GM21360 (cell line): ENCODE measurements at regions not wholly inside any gene's neighbourhood (a gene's known extent, or its start where the extent isn't known, plus 50 kb on each side); places are given as distances from the start of the nearest gene placed in this dataset.

Experiments
- ATAC-seq: cut with Tn5 transposase; IDR thresholded peaks from one replicate; pipeline ENCODE4 v1.9.1; 2021; ENCODE audit warnings: mild to moderate bottlenecking, moderate library complexity; ENCODE audit not compliant: unreplicated experiment

DNA sequence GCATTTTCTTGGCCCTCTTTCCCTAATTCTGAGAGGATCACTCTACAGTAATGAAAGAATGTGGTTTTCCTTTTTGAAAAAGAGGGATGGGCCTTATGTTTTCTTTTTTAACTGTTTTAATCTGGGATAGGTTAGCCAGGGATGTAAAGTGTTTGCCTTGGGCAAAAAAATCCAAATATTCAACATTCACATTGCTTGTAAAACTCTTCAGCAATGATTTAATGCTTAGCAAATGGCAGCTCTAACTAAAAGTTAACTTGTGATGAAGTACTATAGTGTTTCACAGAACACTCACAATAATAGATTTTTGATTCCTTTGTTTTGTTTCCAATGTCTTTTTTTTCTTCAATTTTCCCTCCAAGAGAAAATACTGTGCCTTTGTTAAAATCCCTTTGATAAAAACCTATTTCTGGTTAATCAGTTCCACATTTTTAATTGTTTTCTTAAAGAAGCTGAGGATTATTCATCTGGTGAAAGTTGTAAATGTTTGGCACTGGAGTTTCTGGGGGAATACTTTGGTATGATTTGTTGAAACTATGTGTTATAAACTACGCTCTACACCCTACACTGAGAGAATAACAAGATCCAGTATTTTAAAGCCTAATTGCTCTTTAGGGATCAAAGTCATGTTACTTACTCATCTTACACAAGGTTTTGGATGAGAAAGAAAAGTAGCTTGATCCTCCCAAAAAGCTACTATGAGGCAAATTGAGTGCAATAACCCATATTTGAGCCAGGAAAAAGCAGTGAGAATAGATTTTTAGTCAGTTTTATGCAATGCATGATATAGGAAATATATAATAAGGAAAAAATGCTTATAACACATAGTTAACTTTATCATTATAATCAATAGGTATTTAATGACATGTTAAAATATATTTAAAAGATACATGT is 335.8 kb downstream of the EPHA7 start:
- ATAC-seq = no peak

DNA sequence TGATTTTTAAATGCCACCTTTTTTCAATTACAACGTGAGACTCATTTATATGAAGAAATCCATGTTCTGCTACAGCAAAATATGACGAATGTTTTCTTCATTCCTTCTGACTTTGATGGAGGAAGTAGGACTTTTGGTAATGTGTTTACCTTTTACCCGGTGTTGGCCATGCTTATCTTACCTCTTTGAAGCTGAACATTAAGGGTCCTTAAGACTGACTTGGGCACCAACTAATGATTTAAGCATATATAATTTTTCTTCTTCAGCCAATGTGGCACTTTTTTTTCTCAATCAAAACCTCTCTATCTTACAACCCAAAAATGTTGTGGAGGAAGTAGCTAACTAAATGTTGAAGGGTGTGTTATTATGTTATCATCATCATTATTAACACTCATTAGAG is 337.5 kb downstream of the EPHA7 start:
- ATAC-seq = no peak

DNA sequence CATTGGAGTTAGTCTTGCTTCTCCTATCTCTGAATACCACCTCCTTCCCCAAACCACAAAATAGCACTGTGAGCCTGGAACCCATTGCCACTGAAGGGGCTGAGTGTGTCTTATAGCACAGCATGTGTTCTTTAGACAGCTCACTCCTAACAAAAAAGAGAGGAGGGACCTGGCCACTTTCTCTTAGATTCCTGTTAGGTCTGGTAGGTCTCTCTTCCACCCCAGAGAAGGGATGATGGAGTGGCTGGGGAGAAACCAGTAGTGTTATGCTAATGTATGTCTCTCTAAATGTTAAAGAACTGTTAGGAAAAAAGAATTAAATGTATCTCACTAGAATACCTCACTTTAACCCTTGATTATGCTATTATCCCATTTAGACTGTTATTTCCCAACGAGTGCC is 340.3 kb downstream of the EPHA7 start:
- ATAC-seq = no peak

DNA sequence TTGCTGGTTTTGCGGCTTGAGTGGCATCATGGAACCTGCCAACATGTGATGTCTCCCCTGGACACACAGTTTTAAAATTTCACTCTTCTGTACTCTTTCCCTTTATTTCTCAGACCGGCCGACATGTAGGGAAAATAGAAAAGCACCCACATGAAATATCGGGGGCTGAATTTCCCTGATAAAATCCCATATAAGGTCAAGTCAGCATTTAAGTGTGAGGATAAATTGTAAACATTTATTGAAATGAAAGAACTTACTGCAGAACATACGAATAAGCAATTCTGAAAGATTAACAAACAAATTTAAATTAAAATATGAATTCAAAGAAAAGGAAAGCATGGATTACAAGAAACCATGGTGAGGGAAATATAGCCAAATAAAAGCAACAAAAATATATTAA is 345.5 kb downstream of the EPHA7 start:
- no peak for ATAC-seq

GRCh38 chr6:93069856-93070255 is 349.5 kb downstream of the EPHA7 start:
- ATAC-seq = no peak

- ATAC-seq = no peak
These were observed 359.4 kb downstream of the EPHA7 start for GRCh38 chr6:93059911-93060310.

GRCh38 chr6:93057584-93057983 is 361.8 kb downstream of the EPHA7 start:
- ATAC-seq = no peak

DNA sequence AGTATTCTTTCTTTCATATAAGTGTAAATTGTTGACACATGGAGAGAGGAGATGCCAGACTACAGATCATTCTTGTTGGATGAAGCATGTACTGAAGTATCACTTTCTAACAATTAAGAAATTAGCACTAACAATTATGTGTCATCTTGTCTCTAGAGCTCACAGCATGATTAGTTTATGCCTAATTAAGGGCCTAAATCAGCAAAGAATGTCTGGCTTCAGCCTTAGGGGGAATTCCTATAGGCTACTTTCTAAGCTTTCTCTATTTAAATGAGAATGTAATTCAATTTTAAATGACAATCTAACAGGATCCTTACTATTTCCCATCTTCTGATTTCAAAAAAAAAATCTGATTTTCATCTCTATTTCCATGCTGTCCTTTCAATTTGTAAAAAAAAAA is 371.0 kb downstream of the EPHA7 start:
- ATAC-seq = no peak

DNA sequence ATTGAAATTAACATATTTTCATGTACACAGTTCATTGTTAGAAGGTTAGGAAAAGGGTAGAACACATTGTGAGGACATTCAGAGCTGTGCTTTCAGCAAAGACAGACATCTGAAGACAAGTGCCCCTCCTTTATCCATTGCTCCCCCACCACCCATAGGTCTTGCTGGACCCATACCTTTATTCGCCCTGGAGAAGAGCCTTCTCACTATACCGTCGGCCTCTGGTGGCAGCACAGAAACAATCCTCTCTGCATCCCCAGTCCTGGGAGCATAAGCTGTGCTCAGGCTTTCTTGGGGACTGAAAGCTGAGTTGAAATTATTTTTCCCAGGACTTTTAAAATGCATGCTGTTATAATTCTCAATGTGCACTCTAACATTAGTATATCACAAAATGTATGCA is 372.3 kb downstream of the EPHA7 start:
- ATAC-seq = no peak

GRCh38 chr6:93045156-93045555 is 374.2 kb downstream of the EPHA7 start:
- ATAC-seq = no peak

GRCh38 chr6:93040375-93040774 is 379.0 kb downstream of the EPHA7 start:
- ATAC-seq = no peak

- ATAC-seq = no peak
These were observed 382.5 kb downstream of the EPHA7 start for GRCh38 chr6:93036835-93037234.

DNA sequence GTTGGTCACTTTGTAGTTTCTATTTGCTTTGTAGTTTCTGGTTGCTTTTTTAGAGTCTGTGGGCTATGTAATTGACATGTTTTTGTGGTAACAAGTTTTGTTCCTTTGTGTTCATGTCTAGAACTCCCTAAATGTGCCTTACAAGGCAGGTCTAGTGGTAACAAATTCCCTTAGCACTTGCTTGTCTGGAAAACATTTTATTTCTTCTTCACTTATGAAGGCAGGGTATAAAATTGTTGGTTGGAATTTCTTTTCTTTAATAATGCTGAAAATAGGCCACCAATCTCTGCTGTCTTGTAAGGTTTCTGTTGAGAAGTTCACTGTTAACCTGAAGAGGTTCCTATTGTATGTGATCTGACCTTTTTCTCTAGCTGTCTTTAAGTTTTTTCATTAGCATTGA is 383.6 kb downstream of the EPHA7 start:
- ATAC-seq = no peak

DNA sequence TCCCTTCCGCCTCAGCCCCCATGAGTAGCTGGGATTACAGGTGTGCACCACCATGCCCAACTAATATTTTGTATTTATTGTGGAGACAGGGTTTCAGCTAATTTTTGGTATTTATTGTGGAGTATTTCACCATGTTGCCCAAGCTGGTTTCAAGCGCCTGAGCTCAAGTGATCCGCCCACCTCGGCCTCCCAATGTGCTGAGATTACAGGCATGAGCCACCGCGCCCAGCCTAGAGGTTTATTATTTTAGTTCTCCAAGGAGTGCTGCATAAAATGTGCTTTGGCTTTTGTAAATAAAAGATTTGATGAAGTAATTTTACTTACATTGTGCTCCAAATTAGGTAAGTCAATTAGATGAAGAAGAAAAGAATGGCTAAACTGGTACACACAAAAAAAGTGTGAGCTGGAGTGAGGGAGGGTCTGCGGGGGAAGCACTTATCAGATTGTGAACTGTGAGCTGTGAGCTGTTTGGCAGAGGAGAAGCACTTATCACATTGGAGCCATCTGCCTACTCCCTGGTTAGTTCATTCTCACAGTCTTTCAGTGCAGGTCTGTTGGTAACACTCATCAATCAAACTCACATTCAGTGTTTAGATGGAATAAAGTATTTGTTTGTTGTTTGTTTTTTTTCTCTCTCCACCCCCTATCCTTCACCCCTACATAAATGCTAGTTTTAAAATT is 398.0 kb downstream of the EPHA7 start:
- ATAC-seq = no peak

DNA sequence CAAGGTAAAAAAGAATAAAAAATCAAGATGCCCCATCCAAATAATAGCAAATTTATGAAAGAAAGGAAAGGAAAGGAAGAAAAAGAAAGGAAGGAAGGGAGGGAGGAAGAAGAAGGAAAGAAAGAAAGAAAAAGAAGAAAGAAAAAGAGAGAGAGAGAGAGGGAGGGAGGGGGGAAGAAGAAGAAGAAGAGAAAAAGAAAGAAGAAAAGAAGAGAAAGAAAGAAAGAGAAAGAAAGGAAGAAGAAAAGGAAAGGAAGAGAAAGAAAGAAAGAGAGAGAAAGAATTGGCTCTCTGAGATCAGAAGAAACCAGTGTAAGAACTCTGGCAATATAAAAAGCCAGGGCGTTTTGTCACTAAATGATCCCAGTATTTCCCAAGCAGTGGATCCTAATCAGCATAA is 401.7 kb downstream of the EPHA7 start:
- no peak for ATAC-seq

GRCh38 chr6:93017213-93017612 is 402.1 kb downstream of the EPHA7 start:
- ATAC-seq = no peak

DNA sequence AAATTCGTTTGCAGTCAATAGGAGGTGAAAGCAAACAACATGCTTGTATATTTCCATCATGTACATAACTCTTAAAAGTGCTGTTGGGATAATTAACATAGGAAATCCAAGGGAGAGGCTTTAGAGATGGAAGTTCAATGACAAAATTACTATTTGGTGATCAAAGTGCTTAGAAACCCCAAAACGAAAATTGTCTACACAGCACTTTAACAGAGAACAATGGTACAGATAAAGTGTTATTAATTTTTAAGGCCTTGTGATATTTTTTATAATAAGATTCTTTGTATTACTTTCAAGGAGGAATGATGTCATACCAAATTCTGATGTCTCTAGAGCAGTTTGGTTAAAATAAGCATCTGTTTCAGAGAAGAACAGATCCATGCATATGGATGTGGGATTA is 406.3 kb downstream of the EPHA7 start:
- ATAC-seq = no peak

GRCh38 chr6:93008375-93008774 is 411.0 kb downstream of the EPHA7 start:
- ATAC-seq = no peak

GRCh38 chr6:92989656-92990055 is 429.7 kb downstream of the EPHA7 start:
- ATAC-seq = no peak

- no peak for ATAC-seq
These were observed 440.1 kb downstream of the EPHA7 start for GRCh38 chr6:92979281-92979680.

DNA sequence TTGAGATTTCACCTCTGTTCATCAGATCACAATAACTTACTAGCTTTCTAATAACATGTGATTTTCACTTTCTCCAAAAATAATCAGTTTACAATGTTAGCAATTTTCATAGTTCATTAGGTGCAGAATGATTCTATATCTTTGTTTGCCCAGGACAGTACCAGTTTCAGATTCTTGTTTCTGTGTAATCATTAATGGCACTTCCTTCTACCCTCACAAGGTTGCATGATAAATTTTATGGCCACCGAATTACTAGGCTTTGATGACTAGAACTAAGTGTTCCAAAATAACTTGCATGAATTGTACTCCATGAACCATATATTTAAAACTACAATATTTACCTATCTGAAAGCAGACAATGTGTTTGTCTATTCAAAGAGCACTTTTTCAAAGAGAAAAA is 442.3 kb downstream of the EPHA7 start:
- no peak for ATAC-seq

- ATAC-seq = no peak
These were observed 452.0 kb downstream of the EPHA7 start for GRCh38 chr6:92967362-92967761.
